MG63 (cell line): ENCODE measurements at regions not wholly inside any gene's neighbourhood (a gene's known extent, or its start where the extent isn't known, plus 50 kb on each side); places are given as distances from the start of the nearest gene placed in this dataset.

Experiments
- DNase-seq: peaks from one replicate; pipeline ENCODE4 v3.0.0-alpha.2; 2020
- H3K27me3 ChIP-seq: fragments of 250-450 bp; sonication (Bioruptor Pico); 2 replicates; pipeline ENCODE4 v1.5.1; 2020; ENCODE audit warnings: mild to moderate bottlenecking, moderate library complexity
- H3K36me3 ChIP-seq: fragments of 250-450 bp; sonication (Bioruptor Pico); 2 replicates; pipeline ENCODE4 v1.5.1; 2020; ENCODE audit warnings: mild to moderate bottlenecking, moderate library complexity
- H3K4me3 ChIP-seq: fragments of 250-450 bp; sonication (Bioruptor Pico); 2 replicates; pipeline ENCODE4 v1.5.1; 2020; ENCODE audit warnings: mild to moderate bottlenecking, moderate library complexity
- H3K9me3 ChIP-seq: fragments of 250-450 bp; sonication (Bioruptor Pico); 2 replicates; pipeline ENCODE4 v1.5.1; 2020; ENCODE audit warnings: mild to moderate bottlenecking, moderate library complexity

- Histone ChIP-seq H3K9me3 (0 out of 2 replicates have a peak, but pooled peaks cover 4% of the 10 kb centered on the region), H3K36me3 (no peaks in the 10 kb centered on the region), H3K4me3 (no peak overlapping the region), H3K27me3 (no peaks in the 10 kb centered on the region)
- DNase-seq, result no peak
Observed at GRCh38 chr2:67289271-67289670, 107.9 kb upstream of the ETAA1 start.

- no peak overlapping the region for H3K4me3 ChIP-seq
- H3K9me3 ChIP-seq, result 0 out of 2 replicates have a peak, but pooled peaks cover 4% of the 10 kb centered on the region
- no peaks in the 10 kb centered on the region for H3K36me3 ChIP-seq
- peak; percentile 20 for DNase-seq
- H3K27me3 ChIP-seq, result no peaks in the 10 kb centered on the region
Observed at GRCh38 chr2:67289921-67290371, 107.2 kb upstream of the ETAA1 start.

GRCh38 chr2:67290451-67291290 lies 106.5 kb upstream of the ETAA1 start:
- peak; percentile 82 for DNase-seq
- H3K27me3 ChIP-seq, result no peaks in the 10 kb centered on the region
- H3K9me3 ChIP-seq, result 0 out of 2 replicates have a peak, but pooled peaks cover 4% of the 10 kb centered on the region
- H3K4me3 ChIP-seq, result no peak overlapping the region
- no peaks in the 10 kb centered on the region for H3K36me3 ChIP-seq

GRCh38 chr2:67294218-67294617 lies 102.9 kb upstream of the ETAA1 start:
- DNase-seq, result no peak
- H3K36me3 ChIP-seq, result no peaks in the 10 kb centered on the region
- no peaks in the 10 kb centered on the region for H3K27me3 ChIP-seq
- no peak overlapping the region for H3K4me3 ChIP-seq
- no peaks in the 10 kb centered on the region for H3K9me3 ChIP-seq

- H3K36me3 ChIP-seq, result no peaks in the 10 kb centered on the region
- no peak overlapping the region for H3K4me3 ChIP-seq
- no peaks in the 10 kb centered on the region for H3K9me3 ChIP-seq
- no peaks in the 10 kb centered on the region for H3K27me3 ChIP-seq
- DNase-seq, result no peak
Observed at GRCh38 chr2:67295406-67295805, 101.7 kb upstream of the ETAA1 start.

- Histone ChIP-seq H3K36me3 (no peaks in the 10 kb centered on the region), H3K4me3 (no peak overlapping the region), H3K27me3 (no peaks in the 10 kb centered on the region), H3K9me3 (no peaks in the 10 kb centered on the region)
- no peak for DNase-seq
Observed at GRCh38 chr2:67295851-67296250, 101.3 kb upstream of the ETAA1 start.

GRCh38 chr2:67304300-67304890 lies 92.7 kb upstream of the ETAA1 start:
- no peaks in the 10 kb centered on the region for H3K36me3 ChIP-seq
- H3K4me3 ChIP-seq, result no peak overlapping the region
- no peak for DNase-seq
- no peaks in the 10 kb centered on the region for H3K27me3 ChIP-seq
- no peaks in the 10 kb centered on the region for H3K9me3 ChIP-seq

- H3K36me3 ChIP-seq, result no peaks in the 10 kb centered on the region
- no peak overlapping the region for H3K4me3 ChIP-seq
- H3K27me3 ChIP-seq, result no peaks in the 10 kb centered on the region
- DNase-seq, result no peak
- no peaks in the 10 kb centered on the region for H3K9me3 ChIP-seq
Observed at GRCh38 chr2:67309281-67309680, 87.9 kb upstream of the ETAA1 start.

GRCh38 chr2:67311536-67311935 lies 85.6 kb upstream of the ETAA1 start:
- H3K27me3 ChIP-seq, result no peaks in the 10 kb centered on the region
- H3K4me3 ChIP-seq, result no peak overlapping the region
- H3K36me3 ChIP-seq, result no peaks in the 10 kb centered on the region
- H3K9me3 ChIP-seq, result no peaks in the 10 kb centered on the region
- DNase-seq, result peak; percentile 83

GRCh38 chr2:67312871-67313270 lies 84.3 kb upstream of the ETAA1 start:
- Histone ChIP-seq H3K36me3 (no peaks in the 10 kb centered on the region), H3K27me3 (no peaks in the 10 kb centered on the region), H3K4me3 (no peak overlapping the region), H3K9me3 (no peaks in the 10 kb centered on the region)
- DNase-seq, result no peak

- no peaks in the 10 kb centered on the region for H3K9me3 ChIP-seq
- no peaks in the 10 kb centered on the region for H3K27me3 ChIP-seq
- no peaks in the 10 kb centered on the region for H3K36me3 ChIP-seq
- no peak for DNase-seq
- H3K4me3 ChIP-seq, result no peak overlapping the region
Observed at GRCh38 chr2:67313536-67313935, 83.6 kb upstream of the ETAA1 start.

- Histone ChIP-seq H3K4me3 (no peak overlapping the region), H3K9me3 (no peaks in the 10 kb centered on the region), H3K27me3 (no peaks in the 10 kb centered on the region), H3K36me3 (no peaks in the 10 kb centered on the region)
- DNase-seq, result no peak
Observed at GRCh38 chr2:67318031-67318430, 79.1 kb upstream of the ETAA1 start.

GRCh38 chr2:67318563-67318962 lies 78.6 kb upstream of the ETAA1 start:
- DNase-seq, result no peak
- no peaks in the 10 kb centered on the region for H3K9me3 ChIP-seq
- no peak overlapping the region for H3K4me3 ChIP-seq
- no peaks in the 10 kb centered on the region for H3K27me3 ChIP-seq
- no peaks in the 10 kb centered on the region for H3K36me3 ChIP-seq

- Histone ChIP-seq H3K27me3 (no peaks in the 10 kb centered on the region), H3K4me3 (no peak overlapping the region), H3K36me3 (no peaks in the 10 kb centered on the region), H3K9me3 (no peaks in the 10 kb centered on the region)
- no peak for DNase-seq
Observed at GRCh38 chr2:67318993-67319481, 78.1 kb upstream of the ETAA1 start.

GRCh38 chr2:67320861-67321587 lies 76.1 kb upstream of the ETAA1 start:
- DNase-seq, result no peak
- no peak overlapping the region for H3K4me3 ChIP-seq

GRCh38 chr2:67321588-67321903 lies 75.6 kb upstream of the ETAA1 start:
- Histone ChIP-seq H3K9me3 (no peaks in the 10 kb centered on the region), H3K4me3 (no peak overlapping the region), H3K36me3 (no peaks in the 10 kb centered on the region), H3K27me3 (no peaks in the 10 kb centered on the region)
- DNase-seq, result no peak

More at GRCh38 chr2:67320861-67321587, 76.1 kb upstream of the ETAA1 start:
- Histone ChIP-seq H3K36me3 (no peaks in the 10 kb centered on the region), H3K27me3 (no peaks in the 10 kb centered on the region), H3K9me3 (no peaks in the 10 kb centered on the region)

- Histone ChIP-seq H3K9me3 (no peaks in the 10 kb centered on the region), H3K27me3 (no peaks in the 10 kb centered on the region), H3K36me3 (no peaks in the 10 kb centered on the region), H3K4me3 (no peak overlapping the region)
- peak; percentile 41 for DNase-seq
Observed at GRCh38 chr2:67322353-67323001, 74.7 kb upstream of the ETAA1 start.
